ENCODE measurements at regions not wholly inside any gene's neighbourhood (a gene's known extent, or its start where the extent isn't known, plus 50 kb on each side); places are given as distances from the start of the nearest gene placed in this dataset.

DNA sequence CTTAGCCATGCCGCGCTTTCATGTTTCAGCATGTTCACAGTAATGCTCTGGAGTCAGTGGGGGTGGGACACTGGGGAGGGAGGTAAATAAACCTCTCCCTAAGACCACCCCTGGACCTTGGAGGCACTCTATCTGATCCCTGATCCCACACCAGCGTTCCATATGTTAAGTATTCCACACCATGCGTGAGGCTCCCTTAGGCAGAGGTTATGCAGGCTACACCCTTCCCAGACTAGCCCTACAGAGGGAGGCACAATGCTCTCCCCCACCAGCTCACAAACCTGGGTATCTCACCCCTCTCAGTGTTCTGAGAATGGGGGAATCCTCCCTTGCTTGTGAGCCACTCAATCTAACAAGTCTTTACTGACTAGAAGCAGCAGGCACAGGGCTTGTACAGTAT, 1610.4 kb upstream of the ZEB2 start:
- TF ChIP-seq, protein P1, sequence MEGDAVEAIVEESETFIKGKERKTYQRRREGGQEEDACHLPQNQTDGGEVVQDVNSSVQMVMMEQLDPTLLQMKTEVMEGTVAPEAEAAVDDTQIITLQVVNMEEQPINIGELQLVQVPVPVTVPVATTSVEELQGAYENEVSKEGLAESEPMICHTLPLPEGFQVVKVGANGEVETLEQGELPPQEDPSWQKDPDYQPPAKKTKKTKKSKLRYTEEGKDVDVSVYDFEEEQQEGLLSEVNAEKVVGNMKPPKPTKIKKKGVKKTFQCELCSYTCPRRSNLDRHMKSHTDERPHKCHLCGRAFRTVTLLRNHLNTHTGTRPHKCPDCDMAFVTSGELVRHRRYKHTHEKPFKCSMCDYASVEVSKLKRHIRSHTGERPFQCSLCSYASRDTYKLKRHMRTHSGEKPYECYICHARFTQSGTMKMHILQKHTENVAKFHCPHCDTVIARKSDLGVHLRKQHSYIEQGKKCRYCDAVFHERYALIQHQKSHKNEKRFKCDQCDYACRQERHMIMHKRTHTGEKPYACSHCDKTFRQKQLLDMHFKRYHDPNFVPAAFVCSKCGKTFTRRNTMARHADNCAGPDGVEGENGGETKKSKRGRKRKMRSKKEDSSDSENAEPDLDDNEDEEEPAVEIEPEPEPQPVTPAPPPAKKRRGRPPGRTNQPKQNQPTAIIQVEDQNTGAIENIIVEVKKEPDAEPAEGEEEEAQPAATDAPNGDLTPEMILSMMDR (IDR thresholded peaks at IDR 0.05; ENCODE audit: low read depth, low read length), result no peak
- H3K27me3 ChIP-seq (ENCODE audit: insufficient read depth, low read depth, severe bottlenecking), result no peaks in the 10 kb centered on the region
- no peaks in the 10 kb centered on the region for H3K36me3 ChIP-seq
- no peaks in the 10 kb centered on the region for H3K9me3 ChIP-seq (ENCODE audit: severe bottlenecking)
- no peak overlapping the region for H3K27ac ChIP-seq
- no peak overlapping the region for H3K4me3 ChIP-seq (ENCODE audit: low read depth, low read length)
- no peak for DNase-seq

DNA sequence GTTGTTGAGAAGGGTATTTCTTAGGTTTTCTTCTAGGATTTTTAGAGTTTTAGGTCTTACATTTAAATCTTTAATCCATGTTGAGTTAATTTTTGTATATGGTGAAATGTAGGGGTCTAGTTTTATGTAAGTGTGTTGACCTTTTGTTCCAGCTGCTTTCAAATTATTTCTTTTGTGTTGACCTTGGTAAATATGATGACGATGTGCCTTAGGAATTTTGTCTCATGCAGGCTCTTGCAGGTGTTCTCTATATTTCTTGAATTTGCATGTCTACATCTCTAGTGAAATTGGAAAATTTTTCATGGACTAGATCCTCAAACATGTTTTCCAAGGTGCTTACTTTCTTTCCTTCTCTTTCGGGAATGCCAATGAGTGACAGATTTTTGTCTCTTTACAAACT, 1609.3 kb upstream of the ZEB2 start:
- H3K36me3 ChIP-seq, result no peaks in the 10 kb centered on the region
- no peak overlapping the region for H3K4me3 ChIP-seq (ENCODE audit: low read depth, low read length)
- H3K27me3 ChIP-seq (ENCODE audit: insufficient read depth, low read depth, severe bottlenecking), result no peaks in the 10 kb centered on the region
- no peak for DNase-seq
- H3K27ac ChIP-seq, result no peak overlapping the region
- H3K9me3 ChIP-seq (ENCODE audit: severe bottlenecking), result no peaks in the 10 kb centered on the region
- TF ChIP-seq, protein P1 (IDR thresholded peaks at IDR 0.05; ENCODE audit: low read depth, low read length), result no peak

DNA sequence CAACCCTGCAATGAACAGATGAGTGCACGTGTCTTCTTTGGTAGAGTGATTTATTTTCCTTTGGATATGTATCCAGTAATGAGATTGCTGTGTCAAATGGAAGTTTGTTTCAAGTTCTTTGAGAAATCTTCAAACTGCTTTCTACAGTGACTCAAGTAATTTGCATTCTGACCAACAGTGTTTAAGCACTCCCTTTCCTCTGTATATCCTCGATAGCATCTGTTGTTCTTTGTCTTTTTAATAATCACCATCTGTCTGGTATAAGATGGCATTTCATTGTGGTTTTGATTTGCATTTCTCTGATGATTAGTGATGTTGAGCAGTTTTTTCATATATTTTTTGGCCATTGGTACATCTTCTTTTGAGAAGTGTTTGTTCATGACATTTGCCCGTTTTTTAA, 1608.3 kb upstream of the ZEB2 start:
- H3K36me3 ChIP-seq, result no peaks in the 10 kb centered on the region
- no peaks in the 10 kb centered on the region for H3K9me3 ChIP-seq (ENCODE audit: severe bottlenecking)
- no peak for DNase-seq
- no peak overlapping the region for H3K4me3 ChIP-seq (ENCODE audit: low read depth, low read length)
- H3K27me3 ChIP-seq (ENCODE audit: insufficient read depth, low read depth, severe bottlenecking), result no peaks in the 10 kb centered on the region
- TF ChIP-seq, protein P1 (IDR thresholded peaks at IDR 0.05; ENCODE audit: low read depth, low read length), result no peak
- no peak overlapping the region for H3K27ac ChIP-seq

DNA sequence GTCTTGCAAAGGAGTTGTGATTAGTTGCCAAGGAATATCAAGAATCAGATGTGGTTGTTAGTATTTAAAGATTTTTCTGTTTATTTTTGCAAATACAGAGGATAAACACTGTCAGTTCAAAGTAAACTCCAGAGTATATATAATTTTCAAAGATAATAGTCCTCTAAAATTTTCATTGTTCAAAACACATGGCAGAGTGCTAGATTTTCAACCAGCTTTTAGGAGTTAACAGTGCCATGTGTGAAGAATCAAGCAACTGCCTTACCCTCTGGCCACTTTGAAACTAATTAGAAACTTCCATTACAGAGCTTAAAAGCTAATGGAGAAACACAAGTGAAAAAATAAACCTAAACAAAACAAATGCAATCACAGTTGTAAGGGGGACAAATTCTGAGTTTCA, 1605.6 kb upstream of the ZEB2 start:
- TF ChIP-seq, protein P1 (IDR thresholded peaks at IDR 0.05; ENCODE audit: low read depth, low read length), result no peak
- Histone ChIP-seq H3K36me3 (no peaks in the 10 kb centered on the region), H3K4me3 (ENCODE audit: low read depth, low read length) (no peak overlapping the region), H3K27me3 (ENCODE audit: insufficient read depth, low read depth, severe bottlenecking) (no peaks in the 10 kb centered on the region), H3K27ac (no peak overlapping the region), H3K9me3 (ENCODE audit: severe bottlenecking) (no peaks in the 10 kb centered on the region)
- no peak for DNase-seq

DNA sequence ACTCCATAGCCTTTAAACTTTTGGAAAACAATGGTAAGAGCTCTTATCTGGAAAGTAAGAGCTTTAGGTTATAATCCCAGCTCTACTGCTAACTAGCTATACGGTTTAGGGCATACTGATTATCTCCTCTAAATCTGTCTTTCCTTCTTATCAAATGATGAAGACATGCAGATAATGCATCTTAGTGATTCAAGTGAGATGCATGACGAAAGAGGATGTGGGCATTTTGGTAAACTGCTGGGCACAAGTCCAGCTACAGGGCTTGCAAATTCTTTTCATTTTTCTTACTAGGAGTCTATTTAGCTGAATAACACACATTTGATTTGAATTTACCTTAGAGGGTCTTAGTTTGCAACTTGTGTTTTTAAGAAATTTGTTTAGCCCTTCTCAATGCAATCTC, 1604.8 kb upstream of the ZEB2 start:
- no peak overlapping the region for H3K27ac ChIP-seq
- H3K4me3 ChIP-seq (ENCODE audit: low read depth, low read length), result no peak overlapping the region
- TF ChIP-seq, protein P1 (IDR thresholded peaks at IDR 0.05; ENCODE audit: low read depth, low read length), result no peak
- H3K9me3 ChIP-seq (ENCODE audit: severe bottlenecking), result no peaks in the 10 kb centered on the region
- H3K27me3 ChIP-seq (ENCODE audit: insufficient read depth, low read depth, severe bottlenecking), result no peaks in the 10 kb centered on the region
- no peaks in the 10 kb centered on the region for H3K36me3 ChIP-seq
- no peak for DNase-seq

DNA sequence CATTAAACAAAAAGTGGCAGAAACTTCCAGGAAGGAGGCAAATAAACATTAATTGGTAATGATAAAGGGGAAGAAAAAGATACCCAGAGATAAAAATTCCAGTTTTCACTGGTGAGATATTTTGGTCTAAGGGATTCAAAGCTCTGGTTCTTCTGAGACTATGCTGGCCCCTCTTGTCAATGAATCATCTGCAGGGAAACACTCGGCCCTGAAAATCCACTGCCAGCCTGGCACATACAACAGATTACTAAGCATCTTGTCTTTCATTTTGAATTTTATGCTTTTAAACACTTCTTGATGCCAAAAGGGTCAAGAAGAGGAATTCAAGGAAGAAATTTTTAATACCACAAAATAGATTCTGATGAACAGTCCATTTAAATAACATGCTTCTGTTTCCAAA, 1603.8 kb upstream of the ZEB2 start:
- Histone ChIP-seq H3K4me3 (ENCODE audit: low read depth, low read length) (no peak overlapping the region), H3K36me3 (no peaks in the 10 kb centered on the region), H3K9me3 (ENCODE audit: severe bottlenecking) (no peaks in the 10 kb centered on the region), H3K27ac (no peak overlapping the region), H3K27me3 (ENCODE audit: insufficient read depth, low read depth, severe bottlenecking) (no peaks in the 10 kb centered on the region)
- TF ChIP-seq, protein P1 (IDR thresholded peaks at IDR 0.05; ENCODE audit: low read depth, low read length), result no peak
- no peak for DNase-seq

Data from WERI-Rb-1 (cell line).